ENCODE measurements at regions not wholly inside any gene's neighbourhood (a gene's known extent, or its start where the extent isn't known, plus 50 kb on each side); places are given as distances from the start of the nearest gene placed in this dataset.

GRCh38 chr6:43856005-43856765 is 86.2 kb downstream of the VEGFA start:
- no peak overlapping the region for H3K27ac ChIP-seq
- intact Hi-C loops (cut with DNase I; ENCODE audit: low total_unique reads) = no loop called here
- H3K9me3 ChIP-seq = no peaks in the 10 kb centered on the region
- H3K4me3 ChIP-seq = no peak overlapping the region
- TF ChIP-seq EP300 (IDR thresholded peaks at IDR 0.05) (no peak), POLR2AphosphoS5 (IDR thresholded peaks at IDR 0.05) (no peak), CTCF (IDR thresholded peaks at IDR 0.05) (peak in 5 of 7 experiments; percentile 21 to 70 (median 62)), POLR2A (IDR thresholded peaks at IDR 0.05) (no peak)
- H3K4me1 ChIP-seq = peaks cover 0 to 20% (median 3%) of the 10 kb centered on the region in 4 donors
- peak; percentile 78 to 80 for DNase-seq
- H3K27me3 ChIP-seq = no peaks in the 10 kb centered on the region
- no peaks in the 10 kb centered on the region for H3K36me3 ChIP-seq
- 47 to 70% (median 60%) methylated on average over 2 to 6 of the region's 6 CpGs for WGBS, 5 donors

GRCh38 chr6:43855247-43855646 is 85.2 kb downstream of the VEGFA start:
- Histone ChIP-seq H3K9me3 (no peaks in the 10 kb centered on the region), H3K4me3 (no peak overlapping the region), H3K4me1 (peaks cover 0 to 23% (median 4%) of the 10 kb centered on the region in 4 donors), H3K27ac (no peak overlapping the region), H3K36me3 (no peaks in the 10 kb centered on the region), H3K27me3 (no peaks in the 10 kb centered on the region)
- DNase-seq = no peak
- WGBS, 5 donors = 77 to 92% (median 84%) methylated on average over 6 of the region's 6 CpGs
- intact Hi-C loops (cut with DNase I; ENCODE audit: low total_unique reads) = no loop called here
- TF ChIP-seq CTCF (IDR thresholded peaks at IDR 0.05) (no peak), POLR2A (IDR thresholded peaks at IDR 0.05) (no peak), POLR2AphosphoS5 (IDR thresholded peaks at IDR 0.05) (no peak), EP300 (IDR thresholded peaks at IDR 0.05) (no peak)

- no peak overlapping the region for H3K4me3 ChIP-seq
- intact Hi-C loops (cut with DNase I; ENCODE audit: low total_unique reads) = no loop called here
- H3K4me1 ChIP-seq = peaks cover 4 to 36% (median 10%) of the 10 kb centered on the region in 4 donors
- H3K9me3 ChIP-seq = no peaks in the 10 kb centered on the region
- no peak for DNase-seq
- WGBS, 5 donors = 78 to 86% (median 82%) methylated on average over 5 of the region's 5 CpGs
- no peak overlapping the region for H3K27ac ChIP-seq
- no peaks in the 10 kb centered on the region for H3K27me3 ChIP-seq
- no peak for TF ChIP-seq CTCF (IDR thresholded peaks at IDR 0.05)
- TF ChIP-seq EP300 (IDR thresholded peaks at IDR 0.05) = no peak
- no peak for TF ChIP-seq POLR2AphosphoS5 (IDR thresholded peaks at IDR 0.05)
- TF ChIP-seq POLR2A (IDR thresholded peaks at IDR 0.05) = no peak
- H3K36me3 ChIP-seq = no peaks in the 10 kb centered on the region
Observed at GRCh38 chr6:43853066-43853650, 83.1 kb downstream of the VEGFA start.

- Histone ChIP-seq H3K27ac (no peak overlapping the region), H3K36me3 (no peaks in the 10 kb centered on the region), H3K4me3 (no peak overlapping the region), H3K9me3 (no peaks in the 10 kb centered on the region), H3K27me3 (no peaks in the 10 kb centered on the region), H3K4me1 (peaks cover 4 to 36% (median 10%) of the 10 kb centered on the region in 4 donors)
- intact Hi-C loops (cut with DNase I; ENCODE audit: low total_unique reads) = no loop called here
- no peak for DNase-seq
- WGBS, 5 donors = 72 to 97% (median 84%) methylated on average over 4 of the region's 4 CpGs
- TF ChIP-seq POLR2AphosphoS5 (IDR thresholded peaks at IDR 0.05) = no peak
- TF ChIP-seq CTCF (IDR thresholded peaks at IDR 0.05) = no peak
- TF ChIP-seq EP300 (IDR thresholded peaks at IDR 0.05) = no peak
- TF ChIP-seq POLR2A (IDR thresholded peaks at IDR 0.05) = no peak
Observed at GRCh38 chr6:43852350-43852864, 82.4 kb downstream of the VEGFA start.
